GM12878 (cell line): ENCODE measurements at regions not wholly inside any gene's neighbourhood (a gene's known extent, or its start where the extent isn't known, plus 50 kb on each side); places are given as distances from the start of the nearest gene placed in this dataset.

Source experiments
- ATAC-seq: fragments of 200-7000 bp; cut with Tn5 transposase; 3 replicates; pipeline ENCODE4 v1.9.1; 2020; ENCODE audit warnings: mild to moderate bottlenecking, moderate library complexity
- BruUV-seq: library from RNA; stranded (reverse); fragments of 400-500 nt; replicated peaks from 2 replicates; lab custom pipeline; 2021; lab: Mats Ljungman, UMichigan
- CTCF ChIA-PET: fragments of 300-600 bp; sonication (Branson Sonifier 250); formaldehyde crosslinking; extraction: SDS; loops from one replicate; lab custom pipeline; 2021; ENCODE audit warnings: inconsistent platforms; lab: Yijun Ruan, JAX
- POLR2A ChIA-PET: fragments of 350-600 bp; formaldehyde crosslinking; extraction: SDS; loops from one replicate; lab custom pipeline; 2021; ENCODE audit warnings: inconsistent platforms; lab: Charles Lee
- RAD21 ChIA-PET: fragments of 300-600 bp; sonication (Branson Sonifier 250); formaldehyde crosslinking; loops from one replicate; lab custom pipeline; 2023; ENCODE audit warnings: antibody characterized with exemption; ENCODE audit not compliant: unreplicated experiment; lab: Charles Lee
- SMC1A ChIA-PET: fragments of 300-600 bp; sonication (Branson Sonifier 250); formaldehyde crosslinking; loops from one replicate; lab custom pipeline; 2023; ENCODE audit not compliant: unreplicated experiment, uncharacterized antibody; lab: Charles Lee
- DNase-seq: peaks from one replicate; pipeline ENCODE4 v3.0.0-alpha.2; 2011; ENCODE audit warnings: low read depth, low spot score
- FAIRE-seq: peaks from 3 replicates; lab custom pipeline; 2011; peaks lifted over from hg19 to GRCh38; lab: Jason Lieb, UNC
- H2AFZ ChIP-seq: 2 replicates; pipeline ENCODE4 v1.6.0; 2011; ENCODE audit warnings: low read depth, low read length, control low read depth; ENCODE audit not compliant: control insufficient read depth
- H3K27ac ChIP-seq: 2 replicates; pipeline ENCODE4 v1.5.1; 2011; ENCODE audit warnings: control low read depth; ENCODE audit not compliant: control insufficient read depth, insufficient read depth
- H3K27me3 ChIP-seq, 2 experiments: replicated peaks in 1 of 2; 2 replicates each; pipeline versions ENCODE4 v1.6.0 to v1.6.1; 2011; ENCODE audit warnings: low read length in 1 of 2; ENCODE audit not compliant: control insufficient read depth in 2 of 2, insufficient read depth in 2 of 2
- H3K36me3 ChIP-seq, 2 experiments: 2 replicates each; pipeline ENCODE4 v1.5.1; 2011; ENCODE audit warnings: low read length in 1 of 2; ENCODE audit not compliant: control insufficient read depth in 2 of 2, insufficient read depth in 2 of 2
- H3K4me1 ChIP-seq: 2 replicates; pipeline ENCODE4 v1.6.1; 2011; ENCODE audit warnings: mild to moderate bottlenecking, low read length, moderate library complexity, mixed read lengths; ENCODE audit not compliant: control insufficient read depth, insufficient read depth
- H3K4me2 ChIP-seq: 2 replicates; pipeline ENCODE4 v1.6.0; 2011; ENCODE audit warnings: control low read depth; ENCODE audit not compliant: control insufficient read depth, insufficient read depth
- H3K4me3 ChIP-seq: fragments of 200-600 bp; sonication (generic); 2 replicates; pipeline ENCODE4 v1.5.1; 2016
- H3K79me2 ChIP-seq: 2 replicates; pipeline ENCODE4 v1.6.0; 2011; ENCODE audit warnings: low read length; ENCODE audit not compliant: control insufficient read depth, insufficient read depth
- H3K9ac ChIP-seq: 2 replicates; pipeline ENCODE4 v1.8.0; 2011; ENCODE audit warnings: low read length, control low read depth, mixed read lengths; ENCODE audit not compliant: control insufficient read depth, insufficient read depth
- H3K9me3 ChIP-seq: replicated peaks from 3 replicates; pipeline ENCODE4 v1.5.1; 2011; ENCODE audit warnings: mild to moderate bottlenecking, low read length; ENCODE audit not compliant: control insufficient read depth, insufficient read depth
- H4K20me1 ChIP-seq: 2 replicates; pipeline ENCODE4 v1.6.0; 2011; ENCODE audit not compliant: control insufficient read depth, insufficient read depth
- BACH1 ChIP-seq: fragments of 450-650 bp; IDR thresholded peaks from 2 replicates; pipeline ENCODE4 v1.6.1; 2017; ENCODE audit warnings: mild to moderate bottlenecking, borderline replicate concordance
- HDAC2 ChIP-seq: fragments of 200-600 bp; sonication (generic); IDR thresholded peaks from 2 replicates; pipeline ENCODE4 v1.6.1; 2017
- IKZF1 ChIP-seq: fragments of 450-650 bp; conservative IDR thresholded peaks from 2 replicates; pipeline ENCODE4 v1.6.1; 2017; ENCODE audit warnings: antibody characterized with exemption, mild to moderate bottlenecking
- IKZF2 ChIP-seq, 2 experiments: fragments of 450-650 bp; IDR thresholded peaks; 2 replicates each; pipeline ENCODE4 v1.6.1; 2017; ENCODE audit warnings: mild to moderate bottlenecking in 2 of 2, moderate library complexity in 2 of 2
- MEF2A ChIP-seq: IDR thresholded peaks from 2 replicates; pipeline ENCODE4 v1.6.1; 2011; ENCODE audit warnings: low read depth, mild to moderate bottlenecking, low read length, moderate library complexity; ENCODE audit not compliant: insufficient read depth
- PAX8 ChIP-seq: fragments of 450-650 bp; IDR thresholded peaks from 2 replicates; pipeline ENCODE4 v1.6.1; 2017; ENCODE audit warnings: mild to moderate bottlenecking, moderate library complexity
- RAD51 ChIP-seq: fragments of 450-650 bp; IDR thresholded peaks from 2 replicates; pipeline ENCODE4 v1.6.1; 2016; ENCODE audit warnings: moderate library complexity, mild to moderate bottlenecking, inconsistent platforms
- SIN3A ChIP-seq: IDR thresholded peaks from 2 replicates; pipeline ENCODE4 v1.6.1; 2012; ENCODE audit warnings: low read depth, low read length, improper control_type of control experiment
- SPI1 ChIP-seq: IDR thresholded peaks from 2 replicates; pipeline ENCODE4 v1.6.1; 2011; ENCODE audit warnings: low read depth, mild to moderate bottlenecking, low read length, moderate library complexity, borderline replicate concordance; ENCODE audit not compliant: insufficient read depth
- TAF1 ChIP-seq: IDR thresholded peaks from 2 replicates; pipeline ENCODE4 v1.6.1; 2011; ENCODE audit warnings: mild to moderate bottlenecking, low read depth, low read length, borderline replicate concordance
- ZNF274 ChIP-seq: IDR thresholded peaks from one replicate; pipeline ENCODE4 v1.8.0; 2011; ENCODE audit not compliant: insufficient read length, insufficient read depth
- ZZZ3 ChIP-seq: IDR thresholded peaks from 2 replicates; pipeline ENCODE4 v1.6.1; 2011; ENCODE audit warnings: low read depth; ENCODE audit not compliant: control insufficient read depth, insufficient read length
- WGBS: methylation state at CpG from one replicate; pipeline ENCODE4 v1.1.6; 2016; ENCODE audit warnings: low lambda C conversion rate; ENCODE audit not compliant: insufficient replicate concordance, insufficient coverage; ENCODE audit errors: missing lambda C conversion rate; 5-methylcytosine and 5-hydroxymethylcytosine counted together
- in situ Hi-C: fragments of 300-500 bp; cut with MboI; formaldehyde crosslinking; loops from 9 replicates; pipeline ENCODE4 v1.14.3; 2018; ENCODE audit warnings: mixed read lengths
- intact Hi-C: fragments of 100-400 bp; cut with micrococcal nuclease; formaldehyde crosslinking; loops from one replicate; pipeline ENCODE4 v1.14.2; 2022; ENCODE audit not compliant: unreplicated experiment
- TF ChIP-seq, protein P1 (sequence below), 3 experiments: IDR thresholded peaks in 2 of 3; conservative IDR thresholded peaks in 1 of 3; 2 replicates each; pipeline ENCODE4 v1.5.1; 2011; ENCODE audit warnings: low read depth in 3 of 3, low read length in 3 of 3, mild to moderate bottlenecking in 3 of 3, control low read depth in 2 of 3, moderate library complexity in 2 of 3, inconsistent platforms in 1 of 3, mixed read lengths in 1 of 3; ENCODE audit not compliant: control insufficient read depth in 2 of 3, insufficient read depth in 1 of 3; ENCODE audit errors: extremely low read depth in 1 of 3
- TF ChIP-seq, protein P2 (sequence below): fragments of 450-650 bp; IDR thresholded peaks from 2 replicates; pipeline ENCODE4 v1.6.1; 2017; ENCODE audit warnings: mild to moderate bottlenecking, moderate library complexity

DNA sequence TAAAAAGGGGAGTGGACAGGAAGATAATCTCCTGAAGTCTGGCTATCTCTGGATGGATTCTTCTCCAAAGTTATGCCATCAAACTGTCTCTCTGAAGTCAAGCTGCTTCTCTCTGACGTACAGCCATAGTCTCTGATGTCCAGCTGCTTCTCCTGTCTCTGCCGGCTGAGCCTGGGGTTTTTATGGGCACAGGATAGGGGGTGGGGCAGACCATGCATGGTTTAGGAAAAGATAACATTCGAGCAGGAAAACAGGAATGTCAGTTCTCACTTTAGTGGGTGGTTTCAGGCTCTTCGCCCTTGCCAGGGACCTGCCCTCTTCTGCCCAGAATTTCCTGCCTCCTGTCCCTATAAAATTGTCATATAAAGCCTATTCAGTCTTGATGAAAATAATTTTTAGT, 110.9 kb upstream of the ROBO1 start:
- no peak overlapping the region for H3K4me3 ChIP-seq
- H2AFZ ChIP-seq, result no peak overlapping the region
- no peak for ATAC-seq
- no peak for DNase-seq
- TF ChIP-seq SIN3A, result no peak
- TF ChIP-seq PAX8, result no peak
- TF ChIP-seq, all 136 proteins: peak for 0
- H3K9me3 ChIP-seq, result no peaks in the 10 kb centered on the region
- in situ Hi-C loops, result no loop called here
- WGBS, result 16% methylated on average over 4 of the region's 4 CpGs
- no peaks in the 10 kb centered on the region for H3K79me2 ChIP-seq
- H4K20me1 ChIP-seq, result no peaks in the 10 kb centered on the region
- intact Hi-C loops, result no loop called here
- SMC1A ChIA-PET, result no interaction called here
- H3K36me3 ChIP-seq, result no peaks in the 10 kb centered on the region
- RAD21 ChIA-PET, result no interaction called here
- no peak overlapping the region for H3K4me2 ChIP-seq
- no TSS peak for BruUV-seq
- POLR2A ChIA-PET, result no interaction called here
- CTCF ChIA-PET, result no interaction called here
- no peaks in the 10 kb centered on the region for H3K4me1 ChIP-seq
- no peak overlapping the region for H3K27ac ChIP-seq
- no peaks in the 10 kb centered on the region for H3K27me3 ChIP-seq
- FAIRE-seq, result no peak
- no peak overlapping the region for H3K9ac ChIP-seq

DNA sequence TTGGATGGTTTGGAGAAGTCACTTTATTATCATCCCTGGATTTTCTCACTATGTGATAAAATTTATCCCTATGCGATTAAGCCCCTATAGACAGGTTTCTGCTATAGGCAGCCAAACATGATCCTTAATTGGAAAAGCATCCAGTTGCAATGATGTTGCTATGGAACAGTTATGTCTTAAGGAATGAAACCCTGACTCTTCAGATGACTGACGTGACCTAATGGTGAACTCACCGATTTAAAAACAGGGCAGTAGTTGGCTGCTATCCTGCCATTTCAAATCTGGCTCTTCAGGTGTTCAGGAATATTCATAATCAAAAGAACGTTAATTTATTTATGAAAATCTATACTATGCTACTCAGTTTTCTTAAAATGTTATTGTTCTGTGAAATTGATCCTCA, 106.8 kb upstream of the ROBO1 start:
- POLR2A ChIA-PET, result no interaction called here
- Histone ChIP-seq H3K27me3 (no peaks in the 10 kb centered on the region), H3K36me3 (no peaks in the 10 kb centered on the region), H3K9me3 (no peaks in the 10 kb centered on the region), H3K9ac (no peak overlapping the region), H4K20me1 (no peaks in the 10 kb centered on the region), H3K4me2 (no peak overlapping the region), H3K79me2 (no peaks in the 10 kb centered on the region), H2AFZ (no peak overlapping the region), H3K4me1 (no peaks in the 10 kb centered on the region), H3K27ac (no peak overlapping the region), H3K4me3 (no peak overlapping the region)
- CTCF ChIA-PET, result no interaction called here
- no peak for ATAC-seq
- no peak for FAIRE-seq
- RAD21 ChIA-PET, result no interaction called here
- in situ Hi-C loops, result no loop called here
- BruUV-seq, result no TSS peak
- SMC1A ChIA-PET, result no interaction called here
- DNase-seq, result no peak
- 0% methylated on average over 4 of the region's 4 CpGs for WGBS
- intact Hi-C loops, result no loop called here
- no peak for TF ChIP-seq RAD51
- no peak for TF ChIP-seq ZZZ3
- TF ChIP-seq BACH1, result no peak
- TF ChIP-seq ZNF274, result no peak
- TF ChIP-seq IKZF2 (IDR thresholded peaks at IDR 0.05), result no peak
- no peak for TF ChIP-seq IKZF1
- TF ChIP-seq HDAC2, result no peak
- TF ChIP-seq MEF2A, result no peak
- TF ChIP-seq, protein P1, sequence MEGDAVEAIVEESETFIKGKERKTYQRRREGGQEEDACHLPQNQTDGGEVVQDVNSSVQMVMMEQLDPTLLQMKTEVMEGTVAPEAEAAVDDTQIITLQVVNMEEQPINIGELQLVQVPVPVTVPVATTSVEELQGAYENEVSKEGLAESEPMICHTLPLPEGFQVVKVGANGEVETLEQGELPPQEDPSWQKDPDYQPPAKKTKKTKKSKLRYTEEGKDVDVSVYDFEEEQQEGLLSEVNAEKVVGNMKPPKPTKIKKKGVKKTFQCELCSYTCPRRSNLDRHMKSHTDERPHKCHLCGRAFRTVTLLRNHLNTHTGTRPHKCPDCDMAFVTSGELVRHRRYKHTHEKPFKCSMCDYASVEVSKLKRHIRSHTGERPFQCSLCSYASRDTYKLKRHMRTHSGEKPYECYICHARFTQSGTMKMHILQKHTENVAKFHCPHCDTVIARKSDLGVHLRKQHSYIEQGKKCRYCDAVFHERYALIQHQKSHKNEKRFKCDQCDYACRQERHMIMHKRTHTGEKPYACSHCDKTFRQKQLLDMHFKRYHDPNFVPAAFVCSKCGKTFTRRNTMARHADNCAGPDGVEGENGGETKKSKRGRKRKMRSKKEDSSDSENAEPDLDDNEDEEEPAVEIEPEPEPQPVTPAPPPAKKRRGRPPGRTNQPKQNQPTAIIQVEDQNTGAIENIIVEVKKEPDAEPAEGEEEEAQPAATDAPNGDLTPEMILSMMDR (IDR thresholded peaks at IDR 0.05 in 2 of 3, conservative IDR thresholded peaks at IDR 0.05 in 1 of 3; ENCODE audit: control insufficient read depth in 2 of 3, extremely low read depth in 1 of 3, insufficient read depth in 1 of 3, low read depth in 3 of 3, low read length in 3 of 3), result no peak
- TF ChIP-seq TAF1, result no peak
- TF ChIP-seq, protein P2, sequence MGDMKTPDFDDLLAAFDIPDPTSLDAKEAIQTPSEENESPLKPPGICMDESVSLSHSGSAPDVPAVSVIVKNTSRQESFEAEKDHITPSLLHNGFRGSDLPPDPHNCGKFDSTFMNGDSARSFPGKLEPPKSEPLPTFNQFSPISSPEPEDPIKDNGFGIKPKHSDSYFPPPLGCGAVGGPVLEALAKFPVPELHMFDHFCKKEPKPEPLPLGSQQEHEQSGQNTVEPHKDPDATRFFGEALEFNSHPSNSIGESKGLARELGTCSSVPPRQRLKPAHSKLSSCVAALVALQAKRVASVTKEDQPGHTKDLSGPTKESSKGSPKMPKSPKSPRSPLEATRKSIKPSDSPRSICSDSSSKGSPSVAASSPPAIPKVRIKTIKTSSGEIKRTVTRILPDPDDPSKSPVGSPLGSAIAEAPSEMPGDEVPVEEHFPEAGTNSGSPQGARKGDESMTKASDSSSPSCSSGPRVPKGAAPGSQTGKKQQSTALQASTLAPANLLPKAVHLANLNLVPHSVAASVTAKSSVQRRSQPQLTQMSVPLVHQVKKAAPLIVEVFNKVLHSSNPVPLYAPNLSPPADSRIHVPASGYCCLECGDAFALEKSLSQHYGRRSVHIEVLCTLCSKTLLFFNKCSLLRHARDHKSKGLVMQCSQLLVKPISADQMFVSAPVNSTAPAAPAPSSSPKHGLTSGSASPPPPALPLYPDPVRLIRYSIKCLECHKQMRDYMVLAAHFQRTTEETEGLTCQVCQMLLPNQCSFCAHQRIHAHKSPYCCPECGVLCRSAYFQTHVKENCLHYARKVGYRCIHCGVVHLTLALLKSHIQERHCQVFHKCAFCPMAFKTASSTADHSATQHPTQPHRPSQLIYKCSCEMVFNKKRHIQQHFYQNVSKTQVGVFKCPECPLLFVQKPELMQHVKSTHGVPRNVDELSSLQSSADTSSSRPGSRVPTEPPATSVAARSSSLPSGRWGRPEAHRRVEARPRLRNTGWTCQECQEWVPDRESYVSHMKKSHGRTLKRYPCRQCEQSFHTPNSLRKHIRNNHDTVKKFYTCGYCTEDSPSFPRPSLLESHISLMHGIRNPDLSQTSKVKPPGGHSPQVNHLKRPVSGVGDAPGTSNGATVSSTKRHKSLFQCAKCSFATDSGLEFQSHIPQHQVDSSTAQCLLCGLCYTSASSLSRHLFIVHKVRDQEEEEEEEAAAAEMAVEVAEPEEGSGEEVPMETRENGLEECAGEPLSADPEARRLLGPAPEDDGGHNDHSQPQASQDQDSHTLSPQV, result no peak
- TF ChIP-seq SPI1, result no peak
